B cell (primary cell): ENCODE measurements at regions not wholly inside any gene's neighbourhood (a gene's known extent, or its start where the extent isn't known, plus 50 kb on each side); places are given as distances from the start of the nearest gene placed in this dataset.

ENCODE experiments used
- EZH2 ChIP-seq: IDR thresholded peaks from 2 replicates; pipeline ENCODE4 v1.6.1; 2012; ENCODE audit warnings: borderline replicate concordance, low read depth, mild to moderate bottlenecking, moderate library complexity, low read length; ENCODE audit not compliant: insufficient read depth, poor library complexity, severe bottlenecking
- TF ChIP-seq, protein P1 (sequence below): fragments of 200-600 bp; IDR thresholded peaks from one replicate; pipeline ENCODE4 v1.8.0; 2022; ENCODE audit warnings: antibody characterized with exemption, mild to moderate bottlenecking

GRCh38 chr13:99905224-99905623, 66.3 kb downstream of the ZIC5 start:
- TF ChIP-seq, protein P1, sequence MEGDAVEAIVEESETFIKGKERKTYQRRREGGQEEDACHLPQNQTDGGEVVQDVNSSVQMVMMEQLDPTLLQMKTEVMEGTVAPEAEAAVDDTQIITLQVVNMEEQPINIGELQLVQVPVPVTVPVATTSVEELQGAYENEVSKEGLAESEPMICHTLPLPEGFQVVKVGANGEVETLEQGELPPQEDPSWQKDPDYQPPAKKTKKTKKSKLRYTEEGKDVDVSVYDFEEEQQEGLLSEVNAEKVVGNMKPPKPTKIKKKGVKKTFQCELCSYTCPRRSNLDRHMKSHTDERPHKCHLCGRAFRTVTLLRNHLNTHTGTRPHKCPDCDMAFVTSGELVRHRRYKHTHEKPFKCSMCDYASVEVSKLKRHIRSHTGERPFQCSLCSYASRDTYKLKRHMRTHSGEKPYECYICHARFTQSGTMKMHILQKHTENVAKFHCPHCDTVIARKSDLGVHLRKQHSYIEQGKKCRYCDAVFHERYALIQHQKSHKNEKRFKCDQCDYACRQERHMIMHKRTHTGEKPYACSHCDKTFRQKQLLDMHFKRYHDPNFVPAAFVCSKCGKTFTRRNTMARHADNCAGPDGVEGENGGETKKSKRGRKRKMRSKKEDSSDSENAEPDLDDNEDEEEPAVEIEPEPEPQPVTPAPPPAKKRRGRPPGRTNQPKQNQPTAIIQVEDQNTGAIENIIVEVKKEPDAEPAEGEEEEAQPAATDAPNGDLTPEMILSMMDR: no peak
- TF ChIP-seq EZH2: no peak
